Progenitor cell of endocrine pancreas (in vitro differentiated cells): ENCODE measurements at regions not wholly inside any gene's neighbourhood (a gene's known extent, or its start where the extent isn't known, plus 50 kb on each side); places are given as distances from the start of the nearest gene placed in this dataset.

Source experiments
- DNase-seq: peaks from one replicate; pipeline ENCODE4 v3.0.0; 2021; ENCODE audit warnings: low spot score; ENCODE audit not compliant: unreplicated experiment
- H3K27ac Mint-ChIP-seq: 2 replicates; pipeline ENCODE4 v1.8.0; 2021; ENCODE audit warnings: mild to moderate bottlenecking, moderate library complexity, mixed read lengths
- H3K27me3 Mint-ChIP-seq: 2 replicates; pipeline ENCODE4 v1.8.0; 2021; ENCODE audit warnings: mixed read lengths
- H3K36me3 Mint-ChIP-seq: 2 replicates; pipeline ENCODE4 v1.8.0; 2022; ENCODE audit warnings: mixed read lengths; ENCODE audit not compliant: insufficient read depth
- H3K4me1 Mint-ChIP-seq: 2 replicates; pipeline ENCODE4 v1.8.0; 2021; ENCODE audit warnings: low read depth, mixed read lengths
- H3K4me3 Mint-ChIP-seq: 2 replicates; pipeline ENCODE4 v1.8.0; 2021; ENCODE audit warnings: low read depth, mild to moderate bottlenecking, moderate library complexity, mixed read lengths
- H3K9me3 Mint-ChIP-seq: 2 replicates; pipeline ENCODE4 v1.8.0; 2021; ENCODE audit warnings: low read depth, mixed read lengths
- CTCF ChIP-seq: fragments of 200-600 bp; sonication (generic); IDR thresholded peaks from one replicate; pipeline ENCODE4 v1.5.0; 2021; ENCODE audit warnings: antibody characterized with exemption, mild to moderate bottlenecking; ENCODE audit not compliant: unreplicated experiment

GRCh38 chr14:25436906-25437305, 387.0 kb upstream of the STXBP6 start:
- Mint-ChIP-seq H3K4me3 (no peak overlapping the region), H3K27me3 (no peaks in the 10 kb centered on the region), H3K4me1 (peaks cover 5% of the 10 kb centered on the region), H3K36me3 (no peaks in the 10 kb centered on the region), H3K9me3 (peaks cover 7% of the 10 kb centered on the region), H3K27ac (no peak overlapping the region)
- DNase-seq, result no peak
- TF ChIP-seq CTCF, result no peak

GRCh38 chr14:25436288-25436875, 386.4 kb upstream of the STXBP6 start:
- no peaks in the 10 kb centered on the region for H3K27me3 Mint-ChIP-seq
- H3K27ac Mint-ChIP-seq, result no peak overlapping the region
- TF ChIP-seq CTCF, result no peak
- H3K36me3 Mint-ChIP-seq, result no peaks in the 10 kb centered on the region
- no peak for DNase-seq
- no peak overlapping the region for H3K4me3 Mint-ChIP-seq
- peaks cover 7% of the 10 kb centered on the region for H3K9me3 Mint-ChIP-seq
- H3K4me1 Mint-ChIP-seq, result peaks cover 5% of the 10 kb centered on the region

GRCh38 chr14:25431211-25432076, 381.5 kb upstream of the STXBP6 start:
- DNase-seq, result peak; percentile 25
- Mint-ChIP-seq H3K9me3 (peaks cover 7% of the 10 kb centered on the region), H3K4me3 (no peak overlapping the region), H3K4me1 (no peaks in the 10 kb centered on the region), H3K36me3 (no peaks in the 10 kb centered on the region), H3K27ac (no peak overlapping the region), H3K27me3 (no peaks in the 10 kb centered on the region)
- peak; percentile 67 for TF ChIP-seq CTCF

GRCh38 chr14:25430808-25431207, 380.9 kb upstream of the STXBP6 start:
- no peak for TF ChIP-seq CTCF
- Mint-ChIP-seq H3K36me3 (no peaks in the 10 kb centered on the region), H3K27me3 (no peaks in the 10 kb centered on the region), H3K9me3 (peaks cover 7% of the 10 kb centered on the region), H3K4me1 (no peaks in the 10 kb centered on the region), H3K27ac (no peak overlapping the region), H3K4me3 (no peak overlapping the region)
- DNase-seq, result no peak

GRCh38 chr14:25412998-25413397, 363.1 kb upstream of the STXBP6 start:
- no peaks in the 10 kb centered on the region for H3K4me1 Mint-ChIP-seq
- no peak for TF ChIP-seq CTCF

More at GRCh38 chr14:25412998-25413397, 363.1 kb upstream of the STXBP6 start:
- no peak for DNase-seq
- no peak overlapping the region for H3K27ac Mint-ChIP-seq
- no peaks in the 10 kb centered on the region for H3K27me3 Mint-ChIP-seq
- H3K9me3 Mint-ChIP-seq, result no peaks in the 10 kb centered on the region
- H3K4me3 Mint-ChIP-seq, result no peak overlapping the region
- no peaks in the 10 kb centered on the region for H3K36me3 Mint-ChIP-seq
